H9 (cell line): ENCODE measurements at regions not wholly inside any gene's neighbourhood (a gene's known extent, or its start where the extent isn't known, plus 50 kb on each side); places are given as distances from the start of the nearest gene placed in this dataset.

Experiments used
- DNase-seq: peaks from one replicate; pipeline ENCODE4 v3.0.0-alpha.2; 2017
- H2AFZ ChIP-seq: one replicate; pipeline ENCODE4 v1.6.1; 2013; ENCODE audit warnings: mild to moderate bottlenecking, low read length, control low read depth, moderate library complexity
- H2AK5ac ChIP-seq: 2 replicates; pipeline ENCODE4 v1.6.1; 2013; ENCODE audit warnings: low read length, control low read depth, mixed read lengths; ENCODE audit not compliant: insufficient read length
- H2BK120ac ChIP-seq: one replicate; pipeline ENCODE4 v1.6.1; 2013; ENCODE audit warnings: low read depth, mild to moderate bottlenecking, low read length, control low read depth, inconsistent platforms; ENCODE audit not compliant: poor library complexity, severe bottlenecking
- H2BK12ac ChIP-seq: 2 replicates; pipeline ENCODE4 v1.6.1; 2013; ENCODE audit warnings: low read length, control low read depth, mixed read lengths, low read depth; ENCODE audit not compliant: insufficient read length
- H2BK15ac ChIP-seq: 2 replicates; pipeline ENCODE4 v1.6.1; 2013; ENCODE audit warnings: low read depth, low read length, control low read depth
- H2BK20ac ChIP-seq: one replicate; pipeline ENCODE4 v1.6.1; 2013; ENCODE audit warnings: low read depth, mild to moderate bottlenecking, low read length, control low read depth, inconsistent platforms; ENCODE audit not compliant: poor library complexity, severe bottlenecking
- H2BK5ac ChIP-seq: 2 replicates; pipeline ENCODE4 v1.6.1; 2013; ENCODE audit warnings: low read length, control low read depth, mixed read lengths; ENCODE audit not compliant: insufficient read length
- H3K14ac ChIP-seq: 2 replicates; pipeline ENCODE4 v1.6.1; 2013; ENCODE audit warnings: low read length, control low read depth; ENCODE audit not compliant: insufficient read depth
- H3K18ac ChIP-seq: 2 replicates; pipeline ENCODE4 v1.6.1; 2013; ENCODE audit warnings: low read depth, mild to moderate bottlenecking, mixed read lengths, low read length, control low read depth; ENCODE audit not compliant: insufficient read length
- H3K23ac ChIP-seq: 2 replicates; pipeline ENCODE4 v1.6.1; 2013; ENCODE audit warnings: low read length, control low read depth, mixed read lengths, low read depth; ENCODE audit not compliant: insufficient read length
- H3K23me2 ChIP-seq: 2 replicates; pipeline ENCODE4 v1.6.1; 2013; ENCODE audit warnings: low read depth, mild to moderate bottlenecking, mixed read lengths, low read length, control low read depth; ENCODE audit not compliant: insufficient read length, poor library complexity, severe bottlenecking
- H3K27ac ChIP-seq: 2 replicates; pipeline ENCODE4 v1.5.1; 2013; ENCODE audit warnings: low read length, control low read depth, mixed read lengths, low read depth; ENCODE audit not compliant: insufficient read length
- H3K27me3 ChIP-seq: 2 replicates; pipeline ENCODE4 v1.6.1; 2013; ENCODE audit warnings: low read length, control low read depth, inconsistent platforms; ENCODE audit not compliant: insufficient read depth
- H3K4ac ChIP-seq: 2 replicates; pipeline ENCODE4 v1.6.1; 2013; ENCODE audit warnings: low read depth, mild to moderate bottlenecking, control low read depth, inconsistent platforms, low read length, moderate library complexity
- H3K4me1 ChIP-seq: 2 replicates; pipeline ENCODE4 v1.6.1; 2013; ENCODE audit warnings: low read length, control low read depth, inconsistent platforms; ENCODE audit not compliant: insufficient read depth
- H3K4me2 ChIP-seq: 2 replicates; pipeline ENCODE4 v1.6.1; 2013; ENCODE audit warnings: low read length, control low read depth, mixed read lengths; ENCODE audit not compliant: insufficient read length, insufficient read depth
- H3K56ac ChIP-seq: 2 replicates; pipeline ENCODE4 v1.6.1; 2013; ENCODE audit warnings: low read depth, mild to moderate bottlenecking, mixed read lengths, low read length, control low read depth; ENCODE audit not compliant: insufficient read length
- H3K79me1 ChIP-seq: 2 replicates; pipeline ENCODE4 v1.6.1; 2013; ENCODE audit warnings: low read depth, mild to moderate bottlenecking, moderate library complexity, low read length, control low read depth, inconsistent platforms; ENCODE audit not compliant: insufficient read depth, poor library complexity, severe bottlenecking
- H3K79me2 ChIP-seq: 2 replicates; pipeline ENCODE4 v1.6.1; 2013; ENCODE audit warnings: low read length, control low read depth, inconsistent platforms; ENCODE audit not compliant: insufficient read depth
- H3K9ac ChIP-seq: 2 replicates; pipeline ENCODE4 v1.6.1; 2013; ENCODE audit warnings: low read length, control low read depth, mixed read lengths; ENCODE audit not compliant: insufficient read length; ENCODE audit errors: extremely low read depth
- H3K9me3 ChIP-seq: one replicate; pipeline ENCODE4 v1.6.1; 2013; ENCODE audit warnings: low read depth, low read length, inconsistent platforms; ENCODE audit not compliant: control insufficient read depth
- H3T11ph ChIP-seq: one replicate; pipeline ENCODE4 v1.6.1; 2013; ENCODE audit warnings: mild to moderate bottlenecking, low read length, control low read depth, inconsistent platforms
- H4K20me1 ChIP-seq: one replicate; pipeline ENCODE4 v1.6.1; 2013; ENCODE audit not compliant: control insufficient read depth, insufficient read length, insufficient read depth
- H4K5ac ChIP-seq: 2 replicates; pipeline ENCODE4 v1.6.1; 2013; ENCODE audit warnings: low read depth, mild to moderate bottlenecking, mixed read lengths, low read length, control low read depth; ENCODE audit not compliant: insufficient read length
- H4K8ac ChIP-seq: replicated peaks from 2 replicates; pipeline ENCODE4 v1.6.1; 2013; ENCODE audit warnings: low read length, control low read depth, mixed read lengths, low read depth; ENCODE audit not compliant: insufficient read length
- H4K91ac ChIP-seq: 2 replicates; pipeline ENCODE4 v1.6.1; 2013; ENCODE audit warnings: low read depth, mild to moderate bottlenecking, moderate library complexity, mixed read lengths, low read length, control low read depth; ENCODE audit not compliant: insufficient read length
- H3K27ac Mint-ChIP-seq, 3 experiments: 2 replicates in 2 of 3; 3 replicates in 1 of 3; pipeline ENCODE4 v1.8.0; 2020 to 2021; ENCODE audit warnings: mixed read lengths in 3 of 3, mild to moderate bottlenecking in 1 of 3, moderate library complexity in 1 of 3
- H3K27me3 Mint-ChIP-seq: 2 replicates; pipeline ENCODE4 v1.8.0; 2021; ENCODE audit warnings: low read depth, mild to moderate bottlenecking, moderate library complexity, mixed read lengths
- H3K36me3 Mint-ChIP-seq, 3 experiments: 2 replicates in 2 of 3; 3 replicates in 1 of 3; pipeline ENCODE4 v1.8.0; 2020 to 2021; ENCODE audit warnings: low read depth in 3 of 3, mixed read lengths in 3 of 3; ENCODE audit not compliant: insufficient read depth in 1 of 3
- H3K4me1 Mint-ChIP-seq, 2 experiments: 2 replicates each; pipeline ENCODE4 v1.8.0; 2020; ENCODE audit warnings: mixed read lengths in 2 of 2
- H3K4me3 Mint-ChIP-seq, 2 experiments: 2 replicates in 1 of 2; 3 replicates in 1 of 2; pipeline ENCODE4 v1.8.0; 2020 to 2021; ENCODE audit warnings: mild to moderate bottlenecking in 2 of 2, mixed read lengths in 2 of 2, moderate library complexity in 1 of 2
- H3K9me3 Mint-ChIP-seq, 2 experiments: 2 replicates in 1 of 2; 3 replicates in 1 of 2; pipeline ENCODE4 v1.8.0; 2020; ENCODE audit warnings: mild to moderate bottlenecking in 2 of 2, mixed read lengths in 2 of 2, moderate library complexity in 1 of 2
- CTCF ChIP-seq: fragments of 200-600 bp; sonication (generic); conservative IDR thresholded peaks from 3 replicates; pipeline ENCODE4 v1.8.0; 2021; ENCODE audit warnings: antibody characterized with exemption, mild to moderate bottlenecking
- WGBS: extraction: QIAGEN DNeasy Blood & Tissue Kit; methylation state at CpG from one replicate; pipeline ENCODE4 v1.1.7; 2013; ENCODE audit warnings: missing lambda C conversion rate, low lambda C conversion rate, mixed read lengths; ENCODE audit not compliant: insufficient read length; ENCODE audit errors: extremely low coverage; 5-methylcytosine and 5-hydroxymethylcytosine counted together

GRCh38 chr20:24741493-24742072 lies 207.5 kb upstream of the CST7 start:
- no peaks in the 10 kb centered on the region for H3K27me3 ChIP-seq
- no CpG with 5 or more reads among the region's 11 CpGs for WGBS
- no peak overlapping the region for H3K4ac ChIP-seq
- H2AK5ac ChIP-seq, result no peak overlapping the region
- no peak overlapping the region for H4K91ac ChIP-seq
- peaks cover 2% of the 10 kb centered on the region for H3K27me3 Mint-ChIP-seq
- H3K27ac Mint-ChIP-seq, result no peak overlapping the region
- H3K9me3 Mint-ChIP-seq, result no peaks in the 10 kb centered on the region; a peak in 1 of 5 replicates
- H4K8ac ChIP-seq, result no peak overlapping the region
- H2BK20ac ChIP-seq, result no peak overlapping the region
- H3K4me2 ChIP-seq, result no peak overlapping the region
- no peak overlapping the region for H3K23ac ChIP-seq
- peaks cover 29 to 30% of the 10 kb centered on the region in 2 experiments for H3K4me1 Mint-ChIP-seq
- H3K36me3 Mint-ChIP-seq, result no peaks in the 10 kb centered on the region
- no peak overlapping the region for H2BK15ac ChIP-seq
- H3K4me3 Mint-ChIP-seq, result no peak overlapping the region
- H3K27ac ChIP-seq, result no peak overlapping the region
- no peak overlapping the region for H2BK5ac ChIP-seq
- H3K79me2 ChIP-seq, result no peaks in the 10 kb centered on the region
- H3T11ph ChIP-seq, result no peak overlapping the region
- peak; percentile 24 for DNase-seq
- H3K79me1 ChIP-seq, result no peaks in the 10 kb centered on the region
- H3K4me1 ChIP-seq, result 0 out of 2 replicates have a peak, but pooled peaks cover 8% of the 10 kb centered on the region
- H3K56ac ChIP-seq, result no peak overlapping the region
- H3K9me3 ChIP-seq, result no peaks in the 10 kb centered on the region
- no peak overlapping the region for H2AFZ ChIP-seq
- H3K14ac ChIP-seq, result no peak overlapping the region
- H3K23me2 ChIP-seq, result no peaks in the 10 kb centered on the region
- no peaks in the 10 kb centered on the region for H4K20me1 ChIP-seq
- no peak overlapping the region for H4K5ac ChIP-seq
- no peak overlapping the region for H2BK120ac ChIP-seq
- no peak overlapping the region for H3K9ac ChIP-seq
- no peak for TF ChIP-seq CTCF
- H3K18ac ChIP-seq, result no peak overlapping the region
- no peak overlapping the region for H2BK12ac ChIP-seq
